SH-SY5Y (cell line): ENCODE measurements at regions not wholly inside any gene's neighbourhood (a gene's known extent, or its start where the extent isn't known, plus 50 kb on each side); places are given as distances from the start of the nearest gene placed in this dataset.

ENCODE experiments used
- GATA2 ChIP-seq: IDR thresholded peaks from 2 replicates; pipeline ENCODE4 v1.6.1; 2011; ENCODE audit warnings: mild to moderate bottlenecking, low read depth, low read length
- GATA3 ChIP-seq: IDR thresholded peaks from 2 replicates; pipeline ENCODE4 v1.6.1; 2011; ENCODE audit warnings: low read depth, mild to moderate bottlenecking, low read length, moderate library complexity

GRCh38 chr13:74487091-74487722 is 353.0 kb upstream of the KLF12 start:
- TF ChIP-seq GATA2 (no peak), GATA3 (no peak)
